PC-9 (cell line): ENCODE measurements at regions not wholly inside any gene's neighbourhood (a gene's known extent, or its start where the extent isn't known, plus 50 kb on each side); places are given as distances from the start of the nearest gene placed in this dataset.

Source experiments
- EZH2 ChIP-seq: fragments of 200-600 bp; sonication (generic); IDR thresholded peaks from 2 replicates; pipeline ENCODE4 v1.8.0; 2017; ENCODE audit warnings: antibody characterized with exemption, low read depth
- TF ChIP-seq, protein P1 (sequence below): fragments of 200-600 bp; sonication (generic); conservative IDR thresholded peaks from 2 replicates; pipeline ENCODE4 v1.6.1; 2017; ENCODE audit warnings: mixed run types, antibody characterized with exemption, mild to moderate bottlenecking, moderate library complexity

DNA sequence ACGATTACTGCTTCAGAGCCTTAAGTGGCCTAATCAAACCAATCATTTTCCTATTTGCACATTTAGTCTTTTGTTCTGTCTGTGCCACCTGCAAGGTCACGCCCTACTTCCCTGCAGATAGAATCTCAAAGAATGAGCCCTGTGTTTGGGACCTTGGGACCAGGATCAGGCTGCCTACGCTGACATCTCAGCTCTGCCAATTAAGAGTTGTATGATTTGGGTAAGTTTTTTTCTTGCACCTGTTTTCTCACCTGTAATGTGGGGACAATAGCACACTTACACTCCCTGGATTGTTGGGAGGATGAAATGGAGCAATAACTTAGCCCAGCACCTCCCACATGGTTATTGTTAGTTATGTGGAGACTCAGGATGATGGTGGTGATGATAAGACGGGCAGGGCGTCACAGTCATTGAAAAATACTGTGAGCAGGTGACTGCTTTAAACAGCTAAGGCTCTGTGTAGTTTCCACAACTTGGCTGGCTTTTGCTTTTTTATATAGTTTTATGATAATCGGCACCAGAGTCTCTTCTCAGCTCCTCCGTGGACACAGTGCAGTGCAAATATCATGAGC lies 155.0 kb downstream of the ADAMTS15 start:
- TF ChIP-seq, protein P1, sequence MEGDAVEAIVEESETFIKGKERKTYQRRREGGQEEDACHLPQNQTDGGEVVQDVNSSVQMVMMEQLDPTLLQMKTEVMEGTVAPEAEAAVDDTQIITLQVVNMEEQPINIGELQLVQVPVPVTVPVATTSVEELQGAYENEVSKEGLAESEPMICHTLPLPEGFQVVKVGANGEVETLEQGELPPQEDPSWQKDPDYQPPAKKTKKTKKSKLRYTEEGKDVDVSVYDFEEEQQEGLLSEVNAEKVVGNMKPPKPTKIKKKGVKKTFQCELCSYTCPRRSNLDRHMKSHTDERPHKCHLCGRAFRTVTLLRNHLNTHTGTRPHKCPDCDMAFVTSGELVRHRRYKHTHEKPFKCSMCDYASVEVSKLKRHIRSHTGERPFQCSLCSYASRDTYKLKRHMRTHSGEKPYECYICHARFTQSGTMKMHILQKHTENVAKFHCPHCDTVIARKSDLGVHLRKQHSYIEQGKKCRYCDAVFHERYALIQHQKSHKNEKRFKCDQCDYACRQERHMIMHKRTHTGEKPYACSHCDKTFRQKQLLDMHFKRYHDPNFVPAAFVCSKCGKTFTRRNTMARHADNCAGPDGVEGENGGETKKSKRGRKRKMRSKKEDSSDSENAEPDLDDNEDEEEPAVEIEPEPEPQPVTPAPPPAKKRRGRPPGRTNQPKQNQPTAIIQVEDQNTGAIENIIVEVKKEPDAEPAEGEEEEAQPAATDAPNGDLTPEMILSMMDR: no peak
- TF ChIP-seq EZH2: no peak
